H1 (cell line): ENCODE measurements at regions not wholly inside any gene's neighbourhood (a gene's known extent, or its start where the extent isn't known, plus 50 kb on each side); places are given as distances from the start of the nearest gene placed in this dataset.

ENCODE experiments used
- CBX5 ChIP-seq: fragments of 300-800, 300-1000 bp; sonication (generic); IDR thresholded peaks from 2 replicates; pipeline ENCODE4 v1.7.1; 2016; ENCODE audit warnings: antibody characterized with exemption, low read length, low read depth
- CHD2 ChIP-seq: IDR thresholded peaks from 2 replicates; pipeline ENCODE4 v1.6.1; 2012; ENCODE audit warnings: low read length, improper control_type of control experiment
- HDAC2 ChIP-seq, 2 experiments: fragments of 300-600 bp in 1 of 2; sonication (generic) in 1 of 2; IDR thresholded peaks; 2 replicates each; pipeline ENCODE4 v1.6.1; 2011 to 2012; ENCODE audit warnings: low read depth in 2 of 2, low read length in 2 of 2, mild to moderate bottlenecking in 2 of 2, moderate library complexity in 2 of 2, borderline replicate concordance in 1 of 2, inconsistent platforms in 1 of 2
- NRF1 ChIP-seq: IDR thresholded peaks from 2 replicates; pipeline ENCODE4 v1.6.1; 2011; ENCODE audit warnings: mild to moderate bottlenecking, low read depth, low read length, improper control_type of control experiment
- SP2 ChIP-seq: IDR thresholded peaks from 2 replicates; pipeline ENCODE4 v1.6.1; 2012; ENCODE audit warnings: mild to moderate bottlenecking, low read length, inconsistent platforms
- TF ChIP-seq, protein P1 (sequence below): IDR thresholded peaks from 2 replicates; pipeline ENCODE4 v1.6.1; 2012; ENCODE audit warnings: inconsistent platforms

DNA sequence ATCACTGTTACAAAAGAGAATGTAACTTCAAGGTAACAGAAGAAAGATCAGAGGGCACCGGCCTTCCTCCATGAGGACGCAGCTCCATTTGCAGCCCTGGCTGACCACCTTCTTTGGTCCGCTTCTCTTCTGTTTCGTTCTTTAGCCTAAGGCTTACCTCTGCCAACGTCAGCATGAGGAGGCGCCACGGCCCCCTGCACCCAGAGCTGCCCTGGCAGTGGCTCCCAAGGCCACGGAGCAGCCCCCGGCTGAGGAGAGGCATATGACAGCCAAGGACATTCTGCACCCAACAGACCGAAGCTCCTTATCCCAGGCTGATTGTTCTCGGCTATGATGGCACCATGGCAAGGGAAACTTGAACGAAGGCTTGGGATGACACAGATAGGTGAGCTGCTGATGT lies 250.3 kb downstream of the TOMM20 start (continued):
- no peak for TF ChIP-seq HDAC2 (IDR thresholded peaks at IDR 0.05; ENCODE audit: borderline replicate concordance in 1 of 2, low read depth in 2 of 2, low read length in 2 of 2)
- TF ChIP-seq NRF1: no peak
- TF ChIP-seq CHD2: no peak
- TF ChIP-seq, protein P1, sequence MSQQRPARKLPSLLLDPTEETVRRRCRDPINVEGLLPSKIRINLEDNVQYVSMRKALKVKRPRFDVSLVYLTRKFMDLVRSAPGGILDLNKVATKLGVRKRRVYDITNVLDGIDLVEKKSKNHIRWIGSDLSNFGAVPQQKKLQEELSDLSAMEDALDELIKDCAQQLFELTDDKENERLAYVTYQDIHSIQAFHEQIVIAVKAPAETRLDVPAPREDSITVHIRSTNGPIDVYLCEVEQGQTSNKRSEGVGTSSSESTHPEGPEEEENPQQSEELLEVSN: no peak
- no peak for TF ChIP-seq SP2
- no peak for TF ChIP-seq CBX5
